ENCODE measurements at regions not wholly inside any gene's neighbourhood (a gene's known extent, or its start where the extent isn't known, plus 50 kb on each side); places are given as distances from the start of the nearest gene placed in this dataset.

GRCh38 chr7:68509054-68509453 is 1089.2 kb upstream of the AUTS2 start:
- no peak for DNase-seq

GRCh38 chr7:68509603-68510002 is 1088.7 kb upstream of the AUTS2 start:
- DNase-seq: no peak

DNA sequence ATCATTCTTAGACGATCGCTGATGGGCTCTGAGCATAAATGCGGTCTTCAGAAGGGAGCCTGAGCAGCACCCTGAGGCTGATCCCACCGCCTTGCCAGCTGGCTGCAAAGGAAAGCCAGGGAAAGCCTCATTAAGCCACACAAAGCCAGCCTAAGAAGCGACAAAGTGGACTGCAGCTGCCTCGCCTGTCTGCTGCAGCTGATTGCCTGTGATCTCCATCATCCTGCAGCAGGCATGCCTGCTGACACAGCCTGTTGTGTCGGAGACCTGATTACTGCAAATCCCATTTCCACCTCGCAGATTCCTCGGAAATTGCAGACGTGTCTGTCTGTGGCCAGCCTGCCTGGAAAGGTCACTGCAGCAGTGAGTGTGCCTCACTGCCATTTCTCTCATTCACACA is 1087.0 kb upstream of the AUTS2 start:
- DNase-seq: peak; percentile 7

DNA sequence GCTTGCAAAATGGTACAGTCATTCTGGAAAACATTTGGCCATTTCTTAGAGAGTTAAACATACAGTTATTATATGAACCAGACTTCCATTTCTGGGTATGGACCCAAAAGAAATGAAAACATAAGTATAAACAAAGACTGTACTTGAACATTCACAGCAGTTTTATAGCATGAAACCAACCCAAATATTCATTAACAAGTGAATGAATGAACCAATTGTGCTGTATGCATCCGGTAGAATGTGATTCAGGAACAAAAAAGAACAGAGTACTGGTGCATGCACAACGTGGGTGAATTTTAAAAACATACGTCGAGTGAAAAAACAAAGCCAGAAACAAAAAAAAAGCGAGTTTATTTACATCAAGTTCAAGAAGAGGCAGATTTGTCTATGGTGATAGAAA is 1085.8 kb upstream of the AUTS2 start:
- no peak for DNase-seq

DNA sequence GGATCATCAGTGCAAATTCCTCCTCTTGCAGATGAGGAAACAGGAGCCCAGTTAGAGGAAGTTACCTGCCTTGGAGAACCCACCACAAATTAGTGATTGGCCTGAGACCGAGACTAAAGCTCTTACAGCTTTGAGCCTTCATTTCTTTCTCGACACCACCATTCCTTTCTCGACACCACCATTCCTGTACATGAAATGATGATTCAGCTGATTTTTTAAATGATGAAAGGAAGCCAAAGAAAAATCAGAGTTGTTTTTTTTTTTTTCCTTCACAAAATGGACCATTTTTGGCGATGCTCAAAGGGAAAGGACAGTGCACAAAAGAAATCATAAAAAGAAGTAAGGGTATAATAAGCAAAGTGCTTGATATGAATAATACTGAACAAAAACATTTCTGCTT is 1080.2 kb upstream of the AUTS2 start:
- DNase-seq: no peak

GRCh38 chr7:68524126-68524525 is 1074.1 kb upstream of the AUTS2 start:
- peak; percentile 25 for DNase-seq

DNA sequence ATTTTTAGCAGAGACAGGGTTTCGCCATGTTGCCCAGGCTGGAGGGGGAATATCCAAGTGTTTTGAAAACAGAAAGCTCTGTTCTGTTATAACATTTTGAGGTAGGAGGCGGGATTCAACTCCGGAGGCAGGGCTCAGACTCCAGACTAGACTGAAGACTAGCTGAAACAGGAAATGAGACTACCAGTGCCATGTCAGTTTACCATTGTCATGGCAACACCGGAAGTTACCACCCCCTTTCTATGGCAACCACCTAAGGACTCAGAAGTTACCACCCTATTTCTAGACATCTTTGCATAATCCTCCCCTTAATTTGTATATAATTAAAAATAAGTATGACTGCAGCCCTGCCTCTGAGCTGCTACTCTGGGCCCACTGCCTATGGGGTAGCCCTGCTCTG is 1069.1 kb upstream of the AUTS2 start:
- DNase-seq: peak; percentile 15

GRCh38 chr7:68535266-68535665 is 1063.0 kb upstream of the AUTS2 start:
- DNase-seq: no peak

- DNase-seq: no peak
Observed at GRCh38 chr7:68537051-68537773, 1061.1 kb upstream of the AUTS2 start.

GRCh38 chr7:68537774-68538071 is 1060.6 kb upstream of the AUTS2 start:
- DNase-seq: no peak

DNA sequence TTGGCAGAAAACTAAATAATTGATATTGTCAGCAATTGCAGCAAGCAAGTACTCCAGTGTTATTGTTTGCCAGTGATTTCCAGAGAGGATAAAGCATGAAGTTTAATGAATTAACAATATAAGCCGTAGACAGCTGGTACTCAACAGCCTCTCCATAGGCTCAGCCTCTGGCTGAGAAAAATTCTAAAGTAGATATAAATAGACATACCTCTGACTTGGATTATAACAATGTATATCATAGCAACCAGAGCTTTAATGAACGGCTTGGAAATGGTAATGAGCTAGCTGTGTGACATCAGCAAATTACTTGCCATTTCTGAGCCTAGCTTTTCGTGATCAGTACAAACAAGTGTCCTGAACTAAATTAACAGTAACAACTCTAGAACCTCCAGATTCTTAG is 1055.4 kb upstream of the AUTS2 start:
- peak; percentile 21 for DNase-seq

DNA sequence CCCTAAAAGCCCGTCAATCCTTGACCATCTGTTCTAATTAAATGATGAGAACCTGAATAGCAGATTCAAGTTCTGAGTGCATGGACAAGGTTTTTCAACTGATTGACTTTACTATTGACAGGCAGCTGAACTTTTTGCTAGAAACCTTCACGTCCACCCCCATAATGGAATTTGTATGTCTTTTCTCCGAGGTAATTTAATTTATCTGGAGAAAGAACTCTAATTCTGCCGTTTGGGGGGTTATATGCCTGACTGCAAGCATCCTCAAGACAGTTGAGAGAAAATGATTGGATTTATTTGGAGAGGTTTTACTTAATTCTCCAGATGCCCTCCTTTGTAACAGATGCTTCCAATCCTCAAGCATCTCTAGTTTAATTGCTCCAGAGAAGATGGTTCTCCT is 1053.4 kb upstream of the AUTS2 start:
- no peak for DNase-seq

DNA sequence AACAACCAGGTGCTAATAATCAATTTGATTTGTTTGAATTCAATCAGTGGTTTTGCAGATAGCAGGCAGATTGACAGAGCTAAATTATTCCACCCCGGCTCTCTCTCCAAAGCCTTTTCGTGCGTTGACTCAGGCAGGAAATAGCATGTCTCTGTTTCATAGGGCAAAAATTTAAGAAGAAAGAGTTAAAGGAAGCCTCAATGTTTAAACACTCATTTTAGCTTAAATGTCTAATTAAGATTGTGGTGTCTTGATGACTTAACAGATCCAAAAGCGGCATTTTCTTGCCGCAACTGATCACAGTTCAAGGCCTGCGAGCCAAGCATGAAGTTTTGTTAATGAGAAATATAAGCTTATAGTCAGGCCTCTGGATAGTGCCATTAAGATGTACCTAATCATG is 1051.1 kb upstream of the AUTS2 start:
- DNase-seq: peak; percentile 87

DNA sequence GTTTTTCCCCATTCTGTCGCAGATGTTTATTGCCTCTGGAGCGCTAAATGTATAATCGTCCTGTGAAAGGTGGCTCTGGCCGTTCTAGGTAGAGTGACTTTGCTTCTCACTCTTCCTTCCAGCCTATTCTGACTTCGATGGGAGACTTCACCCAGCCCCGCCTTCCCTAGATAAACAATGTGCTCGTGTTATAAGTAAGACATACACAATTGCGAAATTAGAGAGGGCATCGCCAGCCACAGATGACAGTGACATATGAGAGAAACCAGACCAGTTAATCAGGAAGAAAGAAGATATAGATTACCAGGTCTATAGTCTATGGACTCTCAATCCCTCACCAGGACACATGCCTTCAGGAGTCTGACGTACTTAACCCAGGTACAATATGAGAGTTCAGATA is 1050.5 kb upstream of the AUTS2 start:
- DNase-seq: no peak

DNA sequence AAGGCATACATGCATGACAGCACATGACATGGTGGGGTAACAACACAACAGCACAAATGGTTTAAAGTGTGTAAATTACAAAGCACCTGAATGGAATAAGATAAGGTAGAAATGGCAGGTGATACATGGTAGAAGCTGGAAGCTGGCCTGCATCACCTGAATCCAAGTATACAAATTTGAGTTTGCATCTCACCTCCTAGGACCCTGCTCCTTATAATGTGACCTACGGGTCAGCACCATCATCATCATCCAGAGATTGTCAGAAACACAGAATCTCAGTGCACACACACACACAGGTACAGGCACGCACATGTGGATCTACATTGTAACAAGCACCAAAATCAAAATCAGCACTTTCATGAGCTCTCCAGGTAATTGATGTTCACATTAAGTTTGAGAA is 1048.2 kb upstream of the AUTS2 start:
- DNase-seq: no peak

GRCh38 chr7:68550635-68551034 is 1047.6 kb upstream of the AUTS2 start:
- DNase-seq: no peak

DNA sequence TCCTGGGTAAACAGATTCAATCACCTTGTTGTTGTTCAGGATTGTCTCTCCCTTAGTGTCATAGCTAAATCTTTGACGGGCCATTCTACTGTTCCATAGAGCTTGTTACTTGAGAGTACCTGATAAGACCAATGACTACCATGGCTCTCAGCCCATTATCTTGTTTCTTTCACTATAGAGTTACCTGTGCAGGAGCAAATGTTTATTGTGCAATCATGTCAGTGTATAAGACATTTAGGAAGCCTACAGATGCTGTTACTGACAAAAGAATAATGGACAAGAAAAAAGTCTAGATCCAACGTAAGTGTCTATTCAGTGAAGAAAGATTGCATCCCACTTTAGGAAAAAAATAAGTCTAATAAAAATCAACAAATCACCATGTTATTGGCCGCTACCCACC is 1041.7 kb upstream of the AUTS2 start:
- DNase-seq: no peak

DNA sequence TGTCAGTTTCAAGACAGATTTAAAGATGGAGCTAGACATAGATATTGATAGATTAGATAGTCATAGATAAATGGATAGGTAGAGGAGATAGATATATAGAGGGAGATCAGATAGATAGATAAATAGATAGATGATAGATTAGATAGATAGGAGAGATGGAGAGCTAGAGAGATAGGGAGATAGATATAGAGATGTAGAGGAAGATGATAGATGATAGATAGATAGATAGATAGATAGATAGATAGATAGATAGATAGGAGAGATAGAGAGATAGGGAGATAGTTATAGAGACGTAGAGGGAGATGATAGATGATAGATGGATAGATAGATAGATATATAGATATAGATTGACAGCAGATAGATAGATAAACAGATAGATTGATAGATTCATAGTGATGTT is 1038.8 kb upstream of the AUTS2 start:
- DNase-seq: no peak

DNA sequence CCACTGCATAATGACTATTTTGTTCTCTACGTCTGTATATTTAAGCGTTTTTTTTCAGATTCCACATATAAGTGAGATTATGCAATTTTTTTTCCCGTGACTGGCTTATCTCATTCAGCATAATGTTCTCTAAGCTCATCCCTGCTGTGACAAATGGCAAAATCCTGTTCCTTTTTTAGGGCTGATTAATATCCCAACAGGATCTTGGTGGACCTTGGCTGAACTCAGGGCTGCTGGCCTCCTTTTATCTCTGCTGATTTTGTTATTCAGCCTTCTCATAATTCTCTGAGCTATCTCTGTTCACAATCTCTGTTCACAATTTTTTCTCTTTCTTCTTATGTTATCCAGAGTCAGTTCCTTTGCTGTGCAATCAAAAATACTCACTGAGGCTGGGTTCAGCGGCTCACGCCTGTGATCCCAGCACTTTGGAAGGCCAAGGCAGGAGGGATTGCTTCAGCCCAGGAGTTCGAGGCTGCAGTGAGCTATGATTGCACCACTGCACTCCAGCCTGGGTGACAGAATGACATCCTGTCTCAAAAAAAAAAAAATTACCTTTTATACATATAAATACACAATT is 1035.9 kb upstream of the AUTS2 start:
- no peak for DNase-seq

DNA sequence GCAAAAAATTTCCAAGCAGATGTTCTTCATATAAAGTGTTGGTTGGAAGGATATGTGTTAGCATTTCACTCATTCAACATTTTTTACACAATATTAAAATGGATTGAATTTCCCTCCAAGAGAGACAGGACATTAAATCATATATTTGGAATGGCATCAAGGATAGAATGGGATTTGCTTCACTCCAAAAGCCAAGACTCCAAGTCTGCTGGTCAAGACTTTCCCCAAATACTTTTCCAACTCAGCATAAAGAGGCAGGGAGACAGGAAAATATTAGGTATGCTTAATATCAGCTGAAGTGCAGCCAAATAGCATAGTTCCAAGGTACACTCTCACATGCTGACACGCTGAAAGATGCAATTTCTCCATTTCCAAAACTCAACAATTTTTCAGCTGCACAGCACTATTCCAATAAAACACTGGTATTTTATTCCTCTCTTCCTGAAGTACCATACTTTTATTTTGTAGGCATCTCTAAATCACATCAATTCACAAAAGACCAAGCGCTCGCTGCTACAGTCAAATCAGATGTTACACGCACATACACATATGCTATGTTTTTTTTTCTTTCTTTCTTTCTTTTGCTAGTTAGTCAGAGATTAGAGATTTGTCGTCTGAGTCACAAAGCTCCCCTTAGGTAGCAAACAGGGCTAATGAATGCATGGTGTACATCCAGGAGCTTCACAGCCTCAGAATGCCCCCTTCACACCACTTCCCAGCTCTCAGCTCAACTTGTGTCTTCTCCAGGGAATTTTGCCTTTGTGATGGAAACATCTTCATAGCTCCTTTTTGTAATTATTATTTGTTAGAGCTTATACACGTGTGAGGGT is 1033.8 kb upstream of the AUTS2 start:
- peak; percentile 51 for DNase-seq

- DNase-seq: no peak
Observed at GRCh38 chr7:68571286-68571685, 1027.0 kb upstream of the AUTS2 start.

DNA sequence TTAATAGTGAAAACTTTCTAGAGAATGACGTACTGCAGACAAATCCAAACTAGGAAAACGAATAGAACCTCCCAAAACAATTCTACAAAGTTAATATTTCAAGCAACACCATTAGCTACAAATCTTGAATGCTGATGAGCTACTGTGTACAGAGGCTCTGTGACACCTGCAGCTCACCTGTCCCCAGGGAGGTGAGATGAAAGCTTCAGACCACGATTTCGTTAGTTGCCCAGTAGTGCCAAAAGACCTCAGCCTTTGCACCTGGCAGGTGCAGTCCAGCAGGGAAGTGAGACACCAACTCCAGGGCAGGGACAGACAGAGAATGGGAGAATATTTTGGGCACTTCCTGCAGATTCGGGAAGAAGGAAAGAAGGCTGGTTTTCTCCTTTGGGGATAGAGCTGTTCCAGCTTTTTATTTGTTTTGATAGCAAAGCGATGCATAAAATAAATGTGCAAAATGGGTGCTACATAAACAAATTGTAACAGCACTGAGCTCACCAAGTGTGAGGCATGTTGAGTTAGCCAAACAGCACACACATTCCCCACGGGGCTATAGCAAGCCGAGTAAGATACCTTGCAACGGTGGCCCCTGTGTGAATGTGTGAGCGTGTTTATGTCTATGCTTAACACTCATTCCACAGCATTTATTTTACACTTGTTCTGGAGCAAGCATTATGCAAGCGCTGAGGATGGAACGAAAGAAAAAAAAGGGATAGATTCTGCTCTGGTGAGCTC is 1024.8 kb upstream of the AUTS2 start:
- no peak for DNase-seq

GRCh38 chr7:68576366-68576765 is 1021.9 kb upstream of the AUTS2 start:
- DNase-seq: no peak

- no peak for DNase-seq
Observed at GRCh38 chr7:68581417-68581816, 1016.9 kb upstream of the AUTS2 start.

Measured in fibroblast of skin of right quadriceps (primary cell).